HG03175 (cell line): ENCODE measurements at regions not wholly inside any gene's neighbourhood (a gene's known extent, or its start where the extent isn't known, plus 50 kb on each side); places are given as distances from the start of the nearest gene placed in this dataset.
A peak's percentile ranks its signal among the peaks of the same experiment; 100 is the strongest.

Experiments used
- ATAC-seq: cut with Tn5 transposase; IDR thresholded peaks from one replicate; pipeline ENCODE4 v1.9.1; 2021; ENCODE audit warnings: mild to moderate bottlenecking, moderate library complexity; ENCODE audit not compliant: unreplicated experiment

GRCh38 chr10:4354382-4354812 is 471.6 kb upstream of the AKR1E2 start:
- no peak for ATAC-seq

GRCh38 chr10:4353964-4354363 is 472.0 kb upstream of the AKR1E2 start:
- peak; percentile 45 for ATAC-seq

- ATAC-seq: no peak
These were observed 472.9 kb upstream of the AKR1E2 start for GRCh38 chr10:4353059-4353655.

- no peak for ATAC-seq
These were observed 473.5 kb upstream of the AKR1E2 start for GRCh38 chr10:4352414-4352961.

- ATAC-seq: no peak
These were observed 474.1 kb upstream of the AKR1E2 start for GRCh38 chr10:4351723-4352413.

- ATAC-seq: no peak
These were observed 478.6 kb upstream of the AKR1E2 start for GRCh38 chr10:4347397-4347796.

GRCh38 chr10:4345877-4346646 is 479.9 kb upstream of the AKR1E2 start:
- no peak for ATAC-seq

- ATAC-seq: no peak
These were observed 481.5 kb upstream of the AKR1E2 start for GRCh38 chr10:4344492-4344994.

GRCh38 chr10:4343873-4344272 is 482.1 kb upstream of the AKR1E2 start:
- ATAC-seq: no peak

- no peak for ATAC-seq
These were observed 482.9 kb upstream of the AKR1E2 start for GRCh38 chr10:4343091-4343490.

GRCh38 chr10:4338768-4339167 is 487.2 kb upstream of the AKR1E2 start:
- no peak for ATAC-seq

GRCh38 chr10:4337563-4337962 is 488.4 kb upstream of the AKR1E2 start:
- ATAC-seq: no peak

- no peak for ATAC-seq
These were observed 491.1 kb upstream of the AKR1E2 start for GRCh38 chr10:4334871-4335270.

- ATAC-seq: no peak
These were observed 492.0 kb upstream of the AKR1E2 start for GRCh38 chr10:4334015-4334414.

GRCh38 chr10:4333459-4333894 is 492.5 kb upstream of the AKR1E2 start:
- ATAC-seq: no peak

GRCh38 chr10:4332764-4333458 is 493.1 kb upstream of the AKR1E2 start:
- ATAC-seq: no peak

GRCh38 chr10:4331150-4331549 is 494.9 kb upstream of the AKR1E2 start:
- no peak for ATAC-seq

- no peak for ATAC-seq
These were observed 495.4 kb upstream of the AKR1E2 start for GRCh38 chr10:4330636-4331035.

- no peak for ATAC-seq
These were observed 496.8 kb upstream of the AKR1E2 start for GRCh38 chr10:4329225-4329624.

- ATAC-seq: no peak
These were observed 499.4 kb upstream of the AKR1E2 start for GRCh38 chr10:4326647-4327046.

GRCh38 chr10:4319870-4320367 is 506.1 kb upstream of the AKR1E2 start:
- ATAC-seq: no peak
